B cell (primary cell): ENCODE measurements at regions not wholly inside any gene's neighbourhood (a gene's known extent, or its start where the extent isn't known, plus 50 kb on each side); places are given as distances from the start of the nearest gene placed in this dataset.

Experiments
- ATAC-seq: fragments of 200-7000 bp; cut with Tn5 transposase; one replicate; pipeline ENCODE4 v1.10.0; 2021; ENCODE audit warnings: low read depth, mild to moderate bottlenecking, moderate number of reproducible peaks, moderate library complexity
- CTCF ChIA-PET: fragments of 350-600 bp; sonication (Branson Sonifier 250); formaldehyde crosslinking; loops from one replicate; lab custom pipeline; 2021; ENCODE audit warnings: antibody characterized with exemption, inconsistent platforms; lab: Charles Lee
- POLR2A ChIA-PET: fragments of 350-600 bp; sonication (Branson Sonifier 250); formaldehyde crosslinking; loops from one replicate; lab custom pipeline; 2021; ENCODE audit warnings: antibody characterized with exemption; lab: Charles Lee
- DNase-seq: peaks from one replicate; pipeline ENCODE4 v3.0.0; 2013
- H2AFZ ChIP-seq: 2 replicates; pipeline ENCODE4 v1.6.1; 2012; ENCODE audit warnings: mild to moderate bottlenecking, low read depth, low read length; ENCODE audit not compliant: insufficient read depth, poor library complexity, severe bottlenecking
- H3K27ac ChIP-seq, 2 donors: 1 replicate in 1 of 2; 2 replicates in 1 of 2; pipeline ENCODE4 v1.5.1; 2012 to 2013; ENCODE audit warnings: low read length in 2 of 2, mild to moderate bottlenecking in 2 of 2, moderate library complexity in 1 of 2
- H3K27me3 ChIP-seq, 4 experiments: fragments of 200-600 bp in 1 of 4; sonication (generic) in 1 of 4; replicated peaks in 1 of 4; 1 replicate in 2 of 4; 2 replicates in 2 of 4; pipeline versions ENCODE4 v1.6.1 to v1.7.0; 2013 to 2016; ENCODE audit warnings: low read length in 3 of 4, mild to moderate bottlenecking in 2 of 4, mixed read lengths in 1 of 4, moderate library complexity in 1 of 4; ENCODE audit not compliant: insufficient read depth in 4 of 4, control insufficient read depth in 3 of 4; ENCODE audit errors: control extremely low read depth in 1 of 4
- H3K36me3 ChIP-seq, 2 experiments: replicated peaks in 1 of 2; 1 replicate in 1 of 2; 2 replicates in 1 of 2; pipeline versions ENCODE4 v1.6.1 to v1.7.1; 2013; ENCODE audit warnings: low read length in 1 of 2; ENCODE audit not compliant: insufficient read depth in 2 of 2, control insufficient read depth in 1 of 2; ENCODE audit errors: control extremely low read depth in 1 of 2, extremely low read depth in 1 of 2
- H3K4me1 ChIP-seq, 2 donors: fragments of 200-600 bp in 1 of 2; sonication (generic) in 1 of 2; 1 replicate in 1 of 2; 2 replicates in 1 of 2; pipeline versions ENCODE4 v1.5.1 to v1.6.1; 2013 to 2017; ENCODE audit warnings: low read length in 2 of 2; ENCODE audit not compliant: control insufficient read depth in 2 of 2, insufficient read depth in 2 of 2
- H3K4me2 ChIP-seq: replicated peaks from 2 replicates; pipeline ENCODE3; 2012; ENCODE audit warnings: mild to moderate bottlenecking, low read depth, low read length; ENCODE audit not compliant: poor library complexity, severe bottlenecking
- H3K4me3 ChIP-seq, 5 experiments: fragments of 200-600 bp in 1 of 5; sonication (generic) in 1 of 5; 1 replicate in 3 of 5; 2 replicates in 2 of 5; pipeline versions ENCODE4 v1.5.1 to v1.7.0; 2011 to 2016; ENCODE audit warnings: low read length in 4 of 5, mild to moderate bottlenecking in 4 of 5, low read depth in 2 of 5, control low read depth in 1 of 5, moderate library complexity in 1 of 5; ENCODE audit not compliant: insufficient read depth in 1 of 5; ENCODE audit errors: control extremely low read depth in 1 of 5, extremely low read depth in 1 of 5
- H3K79me2 ChIP-seq: fragments of 200-600 bp; sonication (generic); one replicate; pipeline ENCODE4 v1.6.0; 2016; ENCODE audit warnings: low read length; ENCODE audit not compliant: control insufficient read depth, insufficient read depth
- H3K9ac ChIP-seq: fragments of 200-600 bp; sonication (generic); 2 replicates; pipeline ENCODE4 v1.6.1; 2017; ENCODE audit warnings: mild to moderate bottlenecking, low read length, moderate library complexity
- H3K9me3 ChIP-seq, 3 donors: one replicate each; pipeline versions ENCODE4 v1.6.1 to v1.7.1; 2013; ENCODE audit warnings: low read length in 2 of 3; ENCODE audit not compliant: control insufficient read depth in 2 of 3, insufficient read depth in 1 of 3; ENCODE audit errors: control extremely low read depth in 1 of 3
- H4K20me1 ChIP-seq: 2 replicates; pipeline ENCODE4 v1.6.0; 2012; ENCODE audit warnings: mild to moderate bottlenecking, low read length; ENCODE audit not compliant: insufficient read depth, control insufficient read depth, poor library complexity, severe bottlenecking
- H3K27ac Mint-ChIP-seq: one replicate; pipeline ENCODE4 v1.8.0; 2021; ENCODE audit warnings: mixed read lengths
- H3K27me3 Mint-ChIP-seq: one replicate; pipeline ENCODE4 v1.8.0; 2021; ENCODE audit warnings: mixed read lengths
- H3K4me1 Mint-ChIP-seq: one replicate; pipeline ENCODE4 v1.8.0; 2021; ENCODE audit warnings: mixed read lengths
- H3K4me3 Mint-ChIP-seq: one replicate; pipeline ENCODE4 v1.8.0; 2021; ENCODE audit warnings: mixed read lengths
- H3K9me3 Mint-ChIP-seq: one replicate; pipeline ENCODE4 v1.8.0; 2022; ENCODE audit warnings: mixed read lengths; ENCODE audit not compliant: insufficient read depth
- EZH2 ChIP-seq: IDR thresholded peaks from 2 replicates; pipeline ENCODE4 v1.6.1; 2012; ENCODE audit warnings: borderline replicate concordance, low read depth, mild to moderate bottlenecking, moderate library complexity, low read length; ENCODE audit not compliant: insufficient read depth, poor library complexity, severe bottlenecking
- WGBS: methylation state at CpG from one replicate; pipeline ENCODE4 v1.1.5; 2013; ENCODE audit warnings: missing lambda C conversion rate; ENCODE audit not compliant: insufficient coverage; 5-methylcytosine and 5-hydroxymethylcytosine counted together
- intact Hi-C: fragments of 100-400 bp; cut with micrococcal nuclease; formaldehyde crosslinking; loops from one replicate; pipeline ENCODE4 v1.10.0; 2022
- TF ChIP-seq, protein P1 (sequence below): fragments of 200-600 bp; IDR thresholded peaks from one replicate; pipeline ENCODE4 v1.8.0; 2022; ENCODE audit warnings: antibody characterized with exemption, mild to moderate bottlenecking

DNA sequence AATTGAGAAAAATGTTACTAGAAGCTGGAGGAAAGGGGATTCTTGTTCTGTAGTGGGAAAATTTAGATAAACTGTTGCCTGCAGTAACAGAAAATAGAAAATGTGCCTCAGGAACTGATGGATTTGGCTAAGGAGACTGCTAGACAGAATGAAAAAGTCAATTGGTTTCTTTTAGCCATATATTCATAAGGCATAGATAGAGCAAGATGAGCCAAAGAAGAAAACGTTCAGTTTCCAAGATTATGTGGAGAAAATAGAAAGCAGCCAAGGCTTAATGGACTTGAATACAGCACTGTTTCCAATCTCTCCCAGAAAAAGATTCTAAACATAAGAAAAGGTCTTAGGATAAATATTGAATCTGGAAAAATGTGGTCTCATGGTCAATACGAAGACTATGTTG lies 115.1 kb upstream of the TCF21 start:
- Histone ChIP-seq H2AFZ (no peak overlapping the region), H3K27me3 (no peaks in the 10 kb centered on the region), H3K27ac (no peak overlapping the region), H3K4me1 (no peaks in the 10 kb centered on the region), H3K4me2 (no peak overlapping the region), H3K79me2 (no peaks in the 10 kb centered on the region), H3K36me3 (no peaks in the 10 kb centered on the region), H3K4me3 (no peak overlapping the region), H4K20me1 (no peaks in the 10 kb centered on the region), H3K9me3 (no peaks in the 10 kb centered on the region), H3K9ac (no peak overlapping the region)
- ChIA-PET POLR2A (no interaction called here), CTCF (no interaction called here)
- intact Hi-C loops: no loop called here
- Mint-ChIP-seq H3K27me3 (no peaks in the 10 kb centered on the region), H3K27ac (no peak overlapping the region), H3K9me3 (peaks cover 3% of the 10 kb centered on the region), H3K4me1 (no peaks in the 10 kb centered on the region), H3K4me3 (no peak overlapping the region)
- no peak for TF ChIP-seq EZH2
- TF ChIP-seq, protein P1, sequence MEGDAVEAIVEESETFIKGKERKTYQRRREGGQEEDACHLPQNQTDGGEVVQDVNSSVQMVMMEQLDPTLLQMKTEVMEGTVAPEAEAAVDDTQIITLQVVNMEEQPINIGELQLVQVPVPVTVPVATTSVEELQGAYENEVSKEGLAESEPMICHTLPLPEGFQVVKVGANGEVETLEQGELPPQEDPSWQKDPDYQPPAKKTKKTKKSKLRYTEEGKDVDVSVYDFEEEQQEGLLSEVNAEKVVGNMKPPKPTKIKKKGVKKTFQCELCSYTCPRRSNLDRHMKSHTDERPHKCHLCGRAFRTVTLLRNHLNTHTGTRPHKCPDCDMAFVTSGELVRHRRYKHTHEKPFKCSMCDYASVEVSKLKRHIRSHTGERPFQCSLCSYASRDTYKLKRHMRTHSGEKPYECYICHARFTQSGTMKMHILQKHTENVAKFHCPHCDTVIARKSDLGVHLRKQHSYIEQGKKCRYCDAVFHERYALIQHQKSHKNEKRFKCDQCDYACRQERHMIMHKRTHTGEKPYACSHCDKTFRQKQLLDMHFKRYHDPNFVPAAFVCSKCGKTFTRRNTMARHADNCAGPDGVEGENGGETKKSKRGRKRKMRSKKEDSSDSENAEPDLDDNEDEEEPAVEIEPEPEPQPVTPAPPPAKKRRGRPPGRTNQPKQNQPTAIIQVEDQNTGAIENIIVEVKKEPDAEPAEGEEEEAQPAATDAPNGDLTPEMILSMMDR: no peak
- no CpG with 5 or more reads among the region's 2 CpGs for WGBS
- ATAC-seq (no peak), DNase-seq (no peak)

DNA sequence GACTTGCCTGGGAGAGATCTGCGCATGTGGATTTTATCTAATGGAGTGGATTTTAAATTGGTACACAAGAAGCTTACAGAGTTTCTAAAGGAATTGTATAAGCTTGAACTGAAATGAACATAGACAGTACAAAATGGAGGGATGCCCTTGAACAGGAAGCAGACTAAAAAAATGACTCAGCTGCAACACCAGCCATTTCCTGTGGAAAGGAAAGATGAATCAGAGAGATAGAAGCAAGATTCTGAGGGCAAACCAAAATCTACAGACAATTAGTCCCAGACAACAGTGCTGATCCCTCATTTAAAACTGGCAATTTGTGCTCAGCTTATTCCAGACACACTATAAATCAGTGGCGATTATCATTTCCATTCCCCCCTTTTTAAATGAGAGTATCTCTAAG lies 114.6 kb upstream of the TCF21 start:
- no peaks in the 10 kb centered on the region for H3K27me3 Mint-ChIP-seq
- H3K27ac Mint-ChIP-seq: no peak overlapping the region
- Histone ChIP-seq H3K79me2 (no peaks in the 10 kb centered on the region), H3K9me3 (no peaks in the 10 kb centered on the region), H3K4me1 (no peaks in the 10 kb centered on the region), H3K9ac (no peak overlapping the region), H2AFZ (no peak overlapping the region), H4K20me1 (no peaks in the 10 kb centered on the region), H3K36me3 (no peaks in the 10 kb centered on the region), H3K4me2 (no peak overlapping the region), H3K4me3 (no peak overlapping the region), H3K27ac (no peak overlapping the region), H3K27me3 (no peaks in the 10 kb centered on the region)
- ChIA-PET POLR2A (no interaction called here), CTCF (no interaction called here)
- ATAC-seq: no peak
- DNase-seq: no peak
- intact Hi-C loops: no loop called here
- no peak overlapping the region for H3K4me3 Mint-ChIP-seq
- no peaks in the 10 kb centered on the region for H3K4me1 Mint-ChIP-seq
- H3K9me3 Mint-ChIP-seq: peaks cover 3% of the 10 kb centered on the region
- WGBS: no CpG with 5 or more reads among the region's 2 CpGs
- TF ChIP-seq, protein P1: no peak
- no peak for TF ChIP-seq EZH2
